Lower leg skin (tissue), 4 donors: ENCODE measurements at regions not wholly inside any gene's neighbourhood (a gene's known extent, or its start where the extent isn't known, plus 50 kb on each side); places are given as distances from the start of the nearest gene placed in this dataset.

Source experiments
- DNase-seq, 2 donors: peaks; one replicate each; pipeline ENCODE4 v3.0.0-alpha.2; 2019; ENCODE audit warnings: low spot score in 2 of 2
- H3K4me3 ChIP-seq: fragments of 200-600 bp; sonication (generic); 2 replicates; pipeline ENCODE4 v1.5.1; 2017; ENCODE audit warnings: mild to moderate bottlenecking, low read depth; ENCODE audit not compliant: poor library complexity, severe bottlenecking
- POLR2A ChIP-seq, 2 donors: fragments of 450-650 bp; IDR thresholded peaks; one replicate each; pipeline ENCODE4 v1.6.1; 2016 to 2017; ENCODE audit warnings: antibody characterized with exemption in 2 of 2, mild to moderate bottlenecking in 1 of 2, moderate library complexity in 1 of 2
- WGBS, 2 donors: methylation state at CpG; one replicate each; pipeline ENCODE4 v1.1.5; 2018; 5-methylcytosine and 5-hydroxymethylcytosine counted together
- intact Hi-C: fragments of 100-400 bp; cut with DNase I; formaldehyde crosslinking; loops from one replicate; pipeline ENCODE4 v1.15.0; 2023; ENCODE audit warnings: low total_unique reads
- TF ChIP-seq, protein P1 (sequence below), 3 donors: fragments of 450-650 bp; IDR thresholded peaks; one replicate each; pipeline ENCODE4 v1.5.1; 2016; ENCODE audit warnings: antibody characterized with exemption in 3 of 3, mild to moderate bottlenecking in 3 of 3, moderate library complexity in 2 of 3

GRCh38 chr18:41875094-41875780, 79.8 kb upstream of the PIK3C3 start:
- H3K4me3 ChIP-seq = no peak overlapping the region
- no peak for DNase-seq
- 71 to 78% methylated on average over 3 of the region's 3 CpGs for WGBS, 2 donors
- intact Hi-C loops = no loop called here
- TF ChIP-seq, protein P1, sequence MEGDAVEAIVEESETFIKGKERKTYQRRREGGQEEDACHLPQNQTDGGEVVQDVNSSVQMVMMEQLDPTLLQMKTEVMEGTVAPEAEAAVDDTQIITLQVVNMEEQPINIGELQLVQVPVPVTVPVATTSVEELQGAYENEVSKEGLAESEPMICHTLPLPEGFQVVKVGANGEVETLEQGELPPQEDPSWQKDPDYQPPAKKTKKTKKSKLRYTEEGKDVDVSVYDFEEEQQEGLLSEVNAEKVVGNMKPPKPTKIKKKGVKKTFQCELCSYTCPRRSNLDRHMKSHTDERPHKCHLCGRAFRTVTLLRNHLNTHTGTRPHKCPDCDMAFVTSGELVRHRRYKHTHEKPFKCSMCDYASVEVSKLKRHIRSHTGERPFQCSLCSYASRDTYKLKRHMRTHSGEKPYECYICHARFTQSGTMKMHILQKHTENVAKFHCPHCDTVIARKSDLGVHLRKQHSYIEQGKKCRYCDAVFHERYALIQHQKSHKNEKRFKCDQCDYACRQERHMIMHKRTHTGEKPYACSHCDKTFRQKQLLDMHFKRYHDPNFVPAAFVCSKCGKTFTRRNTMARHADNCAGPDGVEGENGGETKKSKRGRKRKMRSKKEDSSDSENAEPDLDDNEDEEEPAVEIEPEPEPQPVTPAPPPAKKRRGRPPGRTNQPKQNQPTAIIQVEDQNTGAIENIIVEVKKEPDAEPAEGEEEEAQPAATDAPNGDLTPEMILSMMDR (IDR thresholded peaks at IDR 0.05) = no peak
- TF ChIP-seq POLR2A (IDR thresholded peaks at IDR 0.05) = no peak

DNA sequence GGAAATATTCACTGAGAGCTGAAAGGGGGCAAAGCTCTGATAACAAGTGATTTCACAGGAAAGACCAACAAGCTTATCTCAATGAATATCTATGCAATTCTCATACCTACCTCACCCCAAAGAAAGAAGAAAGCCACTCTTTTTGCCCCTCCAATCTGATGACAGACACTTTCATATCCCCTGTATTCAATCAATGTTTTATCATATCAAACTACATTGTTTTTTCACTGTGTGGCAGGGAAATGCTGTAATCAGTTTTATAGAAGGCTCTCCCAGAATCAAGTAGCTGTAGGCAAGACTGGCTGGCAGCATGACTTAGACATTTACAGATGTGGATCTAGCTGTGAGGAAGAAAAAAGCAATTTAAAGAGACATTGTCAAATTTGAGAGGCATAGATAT, 81.3 kb upstream of the PIK3C3 start:
- intact Hi-C loops = no loop called here
- no peak overlapping the region for H3K4me3 ChIP-seq
- no peak for DNase-seq
- TF ChIP-seq POLR2A (IDR thresholded peaks at IDR 0.05) = no peak
- TF ChIP-seq, protein P1 (IDR thresholded peaks at IDR 0.05) = no peak

GRCh38 chr18:41872206-41872605, 82.8 kb upstream of the PIK3C3 start:
- DNase-seq = no peak
- TF ChIP-seq, protein P1 (IDR thresholded peaks at IDR 0.05) = no peak
- no peak overlapping the region for H3K4me3 ChIP-seq
- intact Hi-C loops = no loop called here

- intact Hi-C loops = no loop called here
- no peak for DNase-seq
- WGBS, 2 donors = 54% methylated on average over 7 of the region's 7 CpGs
- H3K4me3 ChIP-seq = no peak overlapping the region
- no peak for TF ChIP-seq POLR2A (IDR thresholded peaks at IDR 0.05)
- TF ChIP-seq, protein P1 (IDR thresholded peaks at IDR 0.05) = no peak
Observed at GRCh38 chr18:41871229-41872000, 83.6 kb upstream of the PIK3C3 start.

GRCh38 chr18:41870817-41871216, 84.2 kb upstream of the PIK3C3 start:
- H3K4me3 ChIP-seq = no peak overlapping the region
- TF ChIP-seq, protein P1 (IDR thresholded peaks at IDR 0.05) = no peak
- TF ChIP-seq POLR2A (IDR thresholded peaks at IDR 0.05) = no peak
- DNase-seq = no peak
- intact Hi-C loops = no loop called here
